ENCODE measurements at regions not wholly inside any gene's neighbourhood (a gene's known extent, or its start where the extent isn't known, plus 50 kb on each side); places are given as distances from the start of the nearest gene placed in this dataset.

GRCh38 chr12:107394693-107395092, 290.9 kb upstream of the PWP1 start:
- TF ChIP-seq ZNF16 (tag by site-specific recombination; IDR thresholded peaks at IDR 0.05; ENCODE audit: low read depth) (no peak), REST (tag by site-specific recombination; IDR thresholded peaks at IDR 0.05) (no peak), CTCF (tag by site-specific recombination; IDR thresholded peaks at IDR 0.05) (no peak), AEBP2 (tag by site-specific recombination; IDR thresholded peaks at IDR 0.05; ENCODE audit: borderline replicate concordance) (no peak), RBAK (tag by site-specific recombination; IDR thresholded peaks at IDR 0.05) (no peak), TCF7L2 (IDR thresholded peaks at IDR 0.05; ENCODE audit: borderline replicate concordance, low read depth, low read length) (no peak), TSHZ1 (tag by site-specific recombination; IDR thresholded peaks at IDR 0.05; ENCODE audit: borderline replicate concordance) (no peak), ZNF654 (tag by site-specific recombination; IDR thresholded peaks at IDR 0.05; ENCODE audit: low read depth) (no peak)
